Tibial nerve (tissue), 3 donors: ENCODE measurements at regions not wholly inside any gene's neighbourhood (a gene's known extent, or its start where the extent isn't known, plus 50 kb on each side); places are given as distances from the start of the nearest gene placed in this dataset.

Source experiments
- POLR2A ChIP-seq, 2 donors: fragments of 450-650 bp; IDR thresholded peaks; one replicate each; pipeline ENCODE4 v1.6.1; 2017; ENCODE audit warnings: antibody characterized with exemption in 2 of 2, mild to moderate bottlenecking in 2 of 2, moderate library complexity in 2 of 2
- TF ChIP-seq, protein P1 (sequence below), 5 experiments: fragments of 200-600 bp in 3 of 5; fragments of 450-650 bp in 2 of 5; sonication (generic) in 3 of 5; IDR thresholded peaks; one replicate each; pipeline ENCODE4 v1.5.1; 2016 to 2019; ENCODE audit warnings: antibody characterized with exemption in 5 of 5, mild to moderate bottlenecking in 3 of 5, moderate library complexity in 2 of 5

DNA sequence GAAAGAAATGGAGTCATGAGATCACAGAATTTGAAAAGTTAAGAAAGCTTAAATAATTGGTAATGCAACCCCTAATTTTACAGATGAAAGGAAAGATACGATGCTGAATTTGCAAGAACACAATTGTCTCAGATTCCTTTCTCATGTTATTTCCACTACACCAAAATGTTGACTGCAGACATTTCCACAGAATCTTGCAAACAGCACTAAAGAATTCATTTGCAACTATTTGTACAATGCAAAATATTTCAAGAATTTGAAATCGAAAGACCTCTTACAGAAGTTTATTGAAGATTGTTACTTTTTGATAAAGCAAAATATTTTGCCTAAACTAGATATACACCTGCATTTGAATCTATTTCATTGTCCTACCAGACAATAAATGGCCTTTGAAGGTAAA is 194.1 kb upstream of the KCNMB2 start:
- TF ChIP-seq, protein P1, sequence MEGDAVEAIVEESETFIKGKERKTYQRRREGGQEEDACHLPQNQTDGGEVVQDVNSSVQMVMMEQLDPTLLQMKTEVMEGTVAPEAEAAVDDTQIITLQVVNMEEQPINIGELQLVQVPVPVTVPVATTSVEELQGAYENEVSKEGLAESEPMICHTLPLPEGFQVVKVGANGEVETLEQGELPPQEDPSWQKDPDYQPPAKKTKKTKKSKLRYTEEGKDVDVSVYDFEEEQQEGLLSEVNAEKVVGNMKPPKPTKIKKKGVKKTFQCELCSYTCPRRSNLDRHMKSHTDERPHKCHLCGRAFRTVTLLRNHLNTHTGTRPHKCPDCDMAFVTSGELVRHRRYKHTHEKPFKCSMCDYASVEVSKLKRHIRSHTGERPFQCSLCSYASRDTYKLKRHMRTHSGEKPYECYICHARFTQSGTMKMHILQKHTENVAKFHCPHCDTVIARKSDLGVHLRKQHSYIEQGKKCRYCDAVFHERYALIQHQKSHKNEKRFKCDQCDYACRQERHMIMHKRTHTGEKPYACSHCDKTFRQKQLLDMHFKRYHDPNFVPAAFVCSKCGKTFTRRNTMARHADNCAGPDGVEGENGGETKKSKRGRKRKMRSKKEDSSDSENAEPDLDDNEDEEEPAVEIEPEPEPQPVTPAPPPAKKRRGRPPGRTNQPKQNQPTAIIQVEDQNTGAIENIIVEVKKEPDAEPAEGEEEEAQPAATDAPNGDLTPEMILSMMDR (IDR thresholded peaks at IDR 0.05) = no peak
- TF ChIP-seq POLR2A (IDR thresholded peaks at IDR 0.05) = no peak
